Stimulated activated CD4-positive, alpha-beta T cell treated with anti-CD3 and anti-CD28 coated beads, Interleukin-1b, Interleukin-23, amount 100 ng/mL, for 24 hours (primary cell): ENCODE measurements at regions not wholly inside any gene's neighbourhood (a gene's known extent, or its start where the extent isn't known, plus 50 kb on each side); places are given as distances from the start of the nearest gene placed in this dataset.

Experiments
- DNase-seq, 4 experiments: peaks; one replicate each; pipeline ENCODE4 v3.0.0-alpha.2; 2020; ENCODE audit warnings: low read depth in 4 of 4, low spot score in 1 of 4

- DNase-seq, result no peak
Measured at GRCh38 chr10:111131168-111131799, 54.5 kb downstream of the ADRA2A start.

GRCh38 chr10:111137007-111137406 is 60.2 kb downstream of the ADRA2A start:
- DNase-seq, result no peak

- no peak for DNase-seq
Measured at GRCh38 chr10:111137587-111137986, 60.8 kb downstream of the ADRA2A start.

GRCh38 chr10:111138544-111138943 is 61.7 kb downstream of the ADRA2A start:
- DNase-seq, result no peak

GRCh38 chr10:111139567-111139966 is 62.7 kb downstream of the ADRA2A start:
- DNase-seq, result no peak

- DNase-seq, result no peak
Measured at GRCh38 chr10:111142092-111142768, 65.4 kb downstream of the ADRA2A start.

GRCh38 chr10:111146025-111146640 is 69.3 kb downstream of the ADRA2A start:
- DNase-seq, result no peak

- no peak for DNase-seq
Measured at GRCh38 chr10:111148025-111148424, 71.2 kb downstream of the ADRA2A start.

- DNase-seq, result no peak
Measured at GRCh38 chr10:111148440-111148839, 71.6 kb downstream of the ADRA2A start.

- DNase-seq, result no peak
Measured at GRCh38 chr10:111150691-111151090, 73.9 kb downstream of the ADRA2A start.

GRCh38 chr10:111151595-111152307 is 74.9 kb downstream of the ADRA2A start:
- DNase-seq, result no peak

- DNase-seq, result no peak
Measured at GRCh38 chr10:111156754-111157153, 79.9 kb downstream of the ADRA2A start.

- no peak for DNase-seq
Measured at GRCh38 chr10:111158595-111158994, 81.8 kb downstream of the ADRA2A start.

GRCh38 chr10:111161109-111161874 is 84.5 kb downstream of the ADRA2A start:
- DNase-seq, result no peak

GRCh38 chr10:111171183-111171582 is 94.4 kb downstream of the ADRA2A start:
- DNase-seq, result no peak

GRCh38 chr10:111175787-111176186 is 99.0 kb downstream of the ADRA2A start:
- DNase-seq, result no peak

- DNase-seq, result no peak
Measured at GRCh38 chr10:111177379-111177778, 100.5 kb downstream of the ADRA2A start.

GRCh38 chr10:111179514-111179913 is 102.7 kb downstream of the ADRA2A start:
- no peak for DNase-seq

- DNase-seq, result no peak
Measured at GRCh38 chr10:111186358-111186757, 109.5 kb downstream of the ADRA2A start.

- DNase-seq, result no peak
Measured at GRCh38 chr10:111187096-111187495, 110.3 kb downstream of the ADRA2A start.

GRCh38 chr10:111199587-111199986 is 122.8 kb downstream of the ADRA2A start:
- no peak for DNase-seq
